GM12878 (cell line): ENCODE measurements at regions not wholly inside any gene's neighbourhood (a gene's known extent, or its start where the extent isn't known, plus 50 kb on each side); places are given as distances from the start of the nearest gene placed in this dataset.

Source experiments
- ATAC-seq: fragments of 200-7000 bp; cut with Tn5 transposase; 3 replicates; pipeline ENCODE4 v1.9.1; 2020; ENCODE audit warnings: mild to moderate bottlenecking, moderate library complexity
- BruUV-seq: library from RNA; stranded (reverse); fragments of 400-500 nt; replicated peaks from 2 replicates; lab custom pipeline; 2021; lab: Mats Ljungman, UMichigan
- CTCF ChIA-PET: fragments of 300-600 bp; sonication (Branson Sonifier 250); formaldehyde crosslinking; extraction: SDS; loops from one replicate; lab custom pipeline; 2021; ENCODE audit warnings: inconsistent platforms; lab: Yijun Ruan, JAX
- POLR2A ChIA-PET: fragments of 350-600 bp; formaldehyde crosslinking; extraction: SDS; loops from one replicate; lab custom pipeline; 2021; ENCODE audit warnings: inconsistent platforms; lab: Charles Lee
- RAD21 ChIA-PET: fragments of 300-600 bp; sonication (Branson Sonifier 250); formaldehyde crosslinking; loops from one replicate; lab custom pipeline; 2023; ENCODE audit warnings: antibody characterized with exemption; ENCODE audit not compliant: unreplicated experiment; lab: Charles Lee
- SMC1A ChIA-PET: fragments of 300-600 bp; sonication (Branson Sonifier 250); formaldehyde crosslinking; loops from one replicate; lab custom pipeline; 2023; ENCODE audit not compliant: unreplicated experiment, uncharacterized antibody; lab: Charles Lee
- DNase-seq: peaks from one replicate; pipeline ENCODE4 v3.0.0-alpha.2; 2011; ENCODE audit warnings: low read depth, low spot score
- FAIRE-seq: peaks from 3 replicates; lab custom pipeline; 2011; peaks lifted over from hg19 to GRCh38; lab: Jason Lieb, UNC
- H2AFZ ChIP-seq: 2 replicates; pipeline ENCODE4 v1.6.0; 2011; ENCODE audit warnings: low read depth, low read length, control low read depth; ENCODE audit not compliant: control insufficient read depth
- H3K27ac ChIP-seq: 2 replicates; pipeline ENCODE4 v1.5.1; 2011; ENCODE audit warnings: control low read depth; ENCODE audit not compliant: control insufficient read depth, insufficient read depth
- H3K27me3 ChIP-seq, 2 experiments: replicated peaks in 1 of 2; 2 replicates each; pipeline versions ENCODE4 v1.6.0 to v1.6.1; 2011; ENCODE audit warnings: low read length in 1 of 2; ENCODE audit not compliant: control insufficient read depth in 2 of 2, insufficient read depth in 2 of 2
- H3K36me3 ChIP-seq, 2 experiments: 2 replicates each; pipeline ENCODE4 v1.5.1; 2011; ENCODE audit warnings: low read length in 1 of 2; ENCODE audit not compliant: control insufficient read depth in 2 of 2, insufficient read depth in 2 of 2
- H3K4me1 ChIP-seq: 2 replicates; pipeline ENCODE4 v1.6.1; 2011; ENCODE audit warnings: mild to moderate bottlenecking, low read length, moderate library complexity, mixed read lengths; ENCODE audit not compliant: control insufficient read depth, insufficient read depth
- H3K4me2 ChIP-seq: 2 replicates; pipeline ENCODE4 v1.6.0; 2011; ENCODE audit warnings: control low read depth; ENCODE audit not compliant: control insufficient read depth, insufficient read depth
- H3K4me3 ChIP-seq: fragments of 200-600 bp; sonication (generic); 2 replicates; pipeline ENCODE4 v1.5.1; 2016
- H3K79me2 ChIP-seq: 2 replicates; pipeline ENCODE4 v1.6.0; 2011; ENCODE audit warnings: low read length; ENCODE audit not compliant: control insufficient read depth, insufficient read depth
- H3K9ac ChIP-seq: 2 replicates; pipeline ENCODE4 v1.8.0; 2011; ENCODE audit warnings: low read length, control low read depth, mixed read lengths; ENCODE audit not compliant: control insufficient read depth, insufficient read depth
- H3K9me3 ChIP-seq: replicated peaks from 3 replicates; pipeline ENCODE4 v1.5.1; 2011; ENCODE audit warnings: mild to moderate bottlenecking, low read length; ENCODE audit not compliant: control insufficient read depth, insufficient read depth
- H4K20me1 ChIP-seq: 2 replicates; pipeline ENCODE4 v1.6.0; 2011; ENCODE audit not compliant: control insufficient read depth, insufficient read depth
- ATF7 ChIP-seq: fragments of 450-650 bp; IDR thresholded peaks from 2 replicates; pipeline ENCODE4 v1.6.1; 2016; ENCODE audit warnings: low read depth, mild to moderate bottlenecking
- BACH1 ChIP-seq: fragments of 450-650 bp; IDR thresholded peaks from 2 replicates; pipeline ENCODE4 v1.6.1; 2017; ENCODE audit warnings: mild to moderate bottlenecking, borderline replicate concordance
- BRCA1 ChIP-seq: IDR thresholded peaks from 2 replicates; pipeline ENCODE4 v1.6.1; 2011; ENCODE audit warnings: low read depth, low read length, improper control_type of control experiment
- CHD4 ChIP-seq: fragments of 200-600 bp; sonication (generic); IDR thresholded peaks from 2 replicates; pipeline ENCODE4 v1.6.1; 2016; ENCODE audit warnings: mild to moderate bottlenecking
- EED ChIP-seq: sonication (generic); IDR thresholded peaks from 2 replicates; pipeline ENCODE4 v1.6.1; 2016; ENCODE audit warnings: antibody characterized with exemption, low read depth
- FOXK2 ChIP-seq: fragments of 450-650 bp; IDR thresholded peaks from 2 replicates; pipeline ENCODE4 v1.6.1; 2017; ENCODE audit warnings: mild to moderate bottlenecking, moderate library complexity
- GATAD2B ChIP-seq: fragments of 450-650 bp; conservative IDR thresholded peaks from 2 replicates; pipeline ENCODE4 v1.6.1; 2017; ENCODE audit warnings: low read depth, mild to moderate bottlenecking, moderate library complexity
- HDGF ChIP-seq: fragments of 450-650 bp; IDR thresholded peaks from 2 replicates; pipeline ENCODE4 v1.6.1; 2016; ENCODE audit warnings: antibody characterized with exemption
- IKZF1 ChIP-seq: fragments of 450-650 bp; conservative IDR thresholded peaks from 2 replicates; pipeline ENCODE4 v1.6.1; 2017; ENCODE audit warnings: antibody characterized with exemption, mild to moderate bottlenecking
- JUND ChIP-seq: IDR thresholded peaks from 2 replicates; pipeline ENCODE4 v1.6.1; 2012; ENCODE audit warnings: low read depth, mild to moderate bottlenecking, low read length, improper control_type of control experiment, moderate library complexity
- NFXL1 ChIP-seq: fragments of 450-650 bp; IDR thresholded peaks from 2 replicates; pipeline ENCODE4 v1.6.1; 2017; ENCODE audit warnings: antibody characterized with exemption, mild to moderate bottlenecking, borderline replicate concordance
- NR2C2 ChIP-seq: IDR thresholded peaks from 2 replicates; pipeline ENCODE4 v1.6.1; 2011; ENCODE audit warnings: borderline replicate concordance, low read depth; ENCODE audit not compliant: control insufficient read depth, insufficient read length
- PAX8 ChIP-seq: fragments of 450-650 bp; IDR thresholded peaks from 2 replicates; pipeline ENCODE4 v1.6.1; 2017; ENCODE audit warnings: mild to moderate bottlenecking, moderate library complexity
- RAD21 ChIP-seq: IDR thresholded peaks from 2 replicates; pipeline ENCODE4 v1.6.1; 2011; ENCODE audit warnings: mild to moderate bottlenecking, low read depth, low read length, moderate library complexity; ENCODE audit not compliant: insufficient read depth
- RB1 ChIP-seq: fragments of 450-650 bp; formaldehyde crosslinking; IDR thresholded peaks from 2 replicates; pipeline ENCODE4 v1.6.1; 2017; ENCODE audit warnings: mild to moderate bottlenecking, borderline replicate concordance
- RBBP5 ChIP-seq: fragments of 200-600 bp; sonication (generic); conservative IDR thresholded peaks from 2 replicates; pipeline ENCODE4 v1.6.1; 2016
- RELA ChIP-seq: fragments of 450-650 bp; IDR thresholded peaks from 2 replicates; pipeline ENCODE4 v1.8.0; 2014; ENCODE audit warnings: borderline replicate concordance; ENCODE audit not compliant: partially characterized antibody
- TCF3 ChIP-seq: IDR thresholded peaks from 2 replicates; pipeline ENCODE4 v1.6.1; 2012; ENCODE audit warnings: low read depth, mild to moderate bottlenecking, low read length, borderline replicate concordance; ENCODE audit not compliant: insufficient read depth
- ZBED1 ChIP-seq: IDR thresholded peaks from 2 replicates; pipeline ENCODE4 v1.6.1; 2016; ENCODE audit warnings: borderline replicate concordance
- WGBS: methylation state at CpG from one replicate; pipeline ENCODE4 v1.1.6; 2016; ENCODE audit warnings: low lambda C conversion rate; ENCODE audit not compliant: insufficient replicate concordance, insufficient coverage; ENCODE audit errors: missing lambda C conversion rate; 5-methylcytosine and 5-hydroxymethylcytosine counted together
- in situ Hi-C: fragments of 300-500 bp; cut with MboI; formaldehyde crosslinking; loops from 9 replicates; pipeline ENCODE4 v1.14.3; 2018; ENCODE audit warnings: mixed read lengths
- intact Hi-C: fragments of 100-400 bp; cut with micrococcal nuclease; formaldehyde crosslinking; loops from one replicate; pipeline ENCODE4 v1.14.2; 2022; ENCODE audit not compliant: unreplicated experiment
- TF ChIP-seq, protein P1 (sequence below): fragments of 450-650 bp; IDR thresholded peaks from 2 replicates; pipeline ENCODE4 v1.6.1; 2017; ENCODE audit warnings: borderline replicate concordance

DNA sequence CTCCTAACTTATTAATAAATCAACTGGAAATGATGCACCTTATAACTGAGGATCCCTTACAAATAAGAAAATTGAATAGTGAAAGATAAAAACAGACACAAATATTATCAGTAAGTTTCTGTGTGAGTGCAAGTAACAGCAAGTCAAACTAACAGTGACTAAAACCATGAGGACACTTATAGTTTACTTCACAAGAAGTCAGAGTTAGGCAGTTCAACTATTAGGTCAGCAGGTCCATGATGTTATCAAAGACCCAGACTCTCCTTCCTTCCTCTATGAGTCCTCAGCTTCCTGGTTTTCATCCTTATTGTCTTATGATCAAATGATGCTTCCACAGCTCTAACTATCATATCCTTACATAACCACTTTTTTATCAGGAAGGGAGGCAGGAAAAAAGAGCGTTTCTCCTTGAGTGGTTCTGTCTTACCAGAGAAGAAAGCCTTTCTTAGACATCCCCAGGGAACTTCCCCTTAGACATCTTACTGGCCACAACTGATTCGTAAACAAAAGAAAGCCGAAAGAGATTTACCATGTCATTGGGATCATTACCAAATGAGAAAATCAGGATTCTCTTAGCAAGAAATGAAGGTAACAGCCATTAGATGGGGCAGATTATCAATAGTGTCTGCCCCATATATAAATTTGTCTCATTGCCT, 114.3 kb upstream of the LRFN2 start (continued):
- TF ChIP-seq, protein P1, sequence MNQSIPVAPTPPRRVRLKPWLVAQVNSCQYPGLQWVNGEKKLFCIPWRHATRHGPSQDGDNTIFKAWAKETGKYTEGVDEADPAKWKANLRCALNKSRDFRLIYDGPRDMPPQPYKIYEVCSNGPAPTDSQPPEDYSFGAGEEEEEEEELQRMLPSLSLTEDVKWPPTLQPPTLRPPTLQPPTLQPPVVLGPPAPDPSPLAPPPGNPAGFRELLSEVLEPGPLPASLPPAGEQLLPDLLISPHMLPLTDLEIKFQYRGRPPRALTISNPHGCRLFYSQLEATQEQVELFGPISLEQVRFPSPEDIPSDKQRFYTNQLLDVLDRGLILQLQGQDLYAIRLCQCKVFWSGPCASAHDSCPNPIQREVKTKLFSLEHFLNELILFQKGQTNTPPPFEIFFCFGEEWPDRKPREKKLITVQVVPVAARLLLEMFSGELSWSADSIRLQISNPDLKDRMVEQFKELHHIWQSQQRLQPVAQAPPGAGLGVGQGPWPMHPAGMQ = no peak

DNA sequence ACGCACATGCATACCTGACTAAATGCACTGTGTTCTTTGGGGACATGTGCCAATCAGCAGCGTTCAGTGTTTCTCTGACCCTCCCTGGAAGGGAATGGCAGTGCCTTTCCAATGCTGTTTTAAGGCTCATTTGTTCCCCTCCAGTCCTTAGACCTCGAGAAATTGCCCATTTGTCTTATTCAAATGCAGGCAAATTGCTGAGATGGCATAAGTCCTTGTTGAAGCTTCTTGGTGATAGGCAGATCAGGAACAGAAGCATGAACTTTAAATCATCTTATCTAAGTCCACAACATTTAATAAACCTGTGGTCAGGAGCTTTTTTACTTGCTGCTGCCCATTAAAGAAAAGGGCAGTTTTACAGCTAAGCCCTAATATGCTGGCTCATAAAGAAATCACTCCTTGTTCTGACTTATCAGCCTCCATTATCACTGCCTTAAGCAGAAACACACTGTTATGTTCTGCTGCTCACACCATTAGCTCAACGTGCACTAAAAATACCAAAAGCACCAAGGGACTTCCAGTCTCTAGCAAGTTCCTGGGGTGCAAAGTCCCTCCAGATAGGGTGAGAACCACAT, 112.9 kb upstream of the LRFN2 start:
- Histone ChIP-seq H3K36me3 (no peaks in the 10 kb centered on the region), H2AFZ (no peak overlapping the region), H3K9ac (no peak overlapping the region), H4K20me1 (no peaks in the 10 kb centered on the region), H3K4me3 (no peak overlapping the region), H3K27ac (no peak overlapping the region), H3K27me3 (peaks cover 0 to 3% of the 10 kb centered on the region in 2 experiments; a peak in 2 of 4 replicates), H3K79me2 (no peaks in the 10 kb centered on the region), H3K9me3 (no peaks in the 10 kb centered on the region), H3K4me1 (no peaks in the 10 kb centered on the region), H3K4me2 (no peak overlapping the region)
- no peak for FAIRE-seq
- in situ Hi-C loops (no loop called here), intact Hi-C loops (no loop called here)
- ChIA-PET SMC1A (no interaction called here), RAD21 (no interaction called here), CTCF (interaction anchor here (1.0 kb wide), 1 partner anchor 152 kb away, joined by 3 read pairs; no protein-coding TSS in a partner anchor), POLR2A (no interaction called here)
- TF ChIP-seq RAD21 = no peak
- no peak for TF ChIP-seq ATF7
- TF ChIP-seq RELA = no peak
- no peak for TF ChIP-seq ZBED1
- TF ChIP-seq TCF3 = no peak
- TF ChIP-seq IKZF1 = no peak
- no peak for TF ChIP-seq NR2C2
- TF ChIP-seq FOXK2 = no peak
- TF ChIP-seq NFXL1 = no peak
- no peak for TF ChIP-seq PAX8
- no peak for TF ChIP-seq GATAD2B
- no peak for TF ChIP-seq BRCA1
- TF ChIP-seq HDGF = no peak
- no peak for TF ChIP-seq RB1
- TF ChIP-seq RBBP5 = no peak
- no peak for TF ChIP-seq JUND
- TF ChIP-seq BACH1 = no peak
- TF ChIP-seq CHD4 = no peak
- no peak for TF ChIP-seq EED
- DNase-seq = no peak
- no peak for ATAC-seq
- 0% methylated on average over 4 of the region's 4 CpGs for WGBS
- BruUV-seq = no TSS peak
